H1 (cell line): ENCODE measurements at regions not wholly inside any gene's neighbourhood (a gene's known extent, or its start where the extent isn't known, plus 50 kb on each side); places are given as distances from the start of the nearest gene placed in this dataset.

Source experiments
- CTCF ChIA-PET: fragments of 300-600 bp; sonication (Branson Sonifier 250); formaldehyde crosslinking; loops from one replicate; lab custom pipeline; 2021; ENCODE audit not compliant: partially characterized antibody; lab: Charles Lee
- POLR2A ChIA-PET: fragments of 300-600 bp; sonication (Branson Sonifier 250); formaldehyde crosslinking; loops from one replicate; lab custom pipeline; 2021; ENCODE audit warnings: inconsistent platforms; ENCODE audit not compliant: partially characterized antibody; lab: Charles Lee
- DNase-seq, 2 experiments: peaks; one replicate each; pipeline versions ENCODE4 v3.0.0 to v3.0.0-alpha.2; 2010 to 2022; ENCODE audit warnings: low spot score in 2 of 2, low read depth in 1 of 2, mixed read lengths in 1 of 2
- FAIRE-seq: peaks from 2 replicates; lab custom pipeline; 2011; peaks lifted over from hg19 to GRCh38; lab: Jason Lieb, UNC
- H2AFZ ChIP-seq: 2 replicates; pipeline ENCODE4 v1.8.1; 2012; ENCODE audit warnings: low read length, inconsistent platforms
- H2AK5ac ChIP-seq: 2 replicates; pipeline ENCODE4 v1.6.1; 2013; ENCODE audit warnings: low read depth, low read length
- H2BK120ac ChIP-seq: replicated peaks from 2 replicates; pipeline ENCODE3; 2013; ENCODE audit warnings: low read depth, low read length, inconsistent platforms
- H2BK12ac ChIP-seq: 2 replicates; pipeline ENCODE4 v1.6.1; 2013; ENCODE audit warnings: low read depth, low read length
- H2BK15ac ChIP-seq: 2 replicates; pipeline ENCODE4 v1.6.1; 2013; ENCODE audit warnings: low read length
- H2BK20ac ChIP-seq: 2 replicates; pipeline ENCODE4 v1.6.1; 2013; ENCODE audit warnings: low read length
- H2BK5ac ChIP-seq: 2 replicates; pipeline ENCODE4 v1.6.1; 2013; ENCODE audit warnings: low read depth, low read length
- H3K14ac ChIP-seq: 2 replicates; pipeline ENCODE4 v1.6.1; 2013; ENCODE audit warnings: inconsistent platforms; ENCODE audit not compliant: insufficient read length
- H3K18ac ChIP-seq: 2 replicates; pipeline ENCODE4 v1.6.1; 2013; ENCODE audit warnings: low read length; ENCODE audit errors: extremely low read depth
- H3K23ac ChIP-seq: 2 replicates; pipeline ENCODE4 v1.6.1; 2013; ENCODE audit warnings: inconsistent platforms; ENCODE audit not compliant: insufficient read length
- H3K23me2 ChIP-seq: 2 replicates; pipeline ENCODE4 v1.6.1; 2013; ENCODE audit warnings: low read depth, low read length
- H3K27ac ChIP-seq: 2 replicates; pipeline ENCODE4 v1.6.1; 2011; ENCODE audit warnings: low read depth, low read length, inconsistent platforms
- H3K27me3 ChIP-seq, 4 experiments: replicated peaks in 1 of 4; 1 replicate in 1 of 4; 2 replicates in 3 of 4; pipeline versions ENCODE4 v1.6.1 to v1.8.1; 2011 to 2013; ENCODE audit warnings: low read length in 3 of 4, mild to moderate bottlenecking in 3 of 4, inconsistent platforms in 2 of 4, mixed read lengths in 2 of 4, moderate library complexity in 1 of 4; ENCODE audit not compliant: control insufficient read depth in 3 of 4, insufficient read depth in 3 of 4; ENCODE audit errors: extremely low read depth in 1 of 4
- H3K36me3 ChIP-seq, 4 experiments: 2 replicates each; pipeline versions ENCODE4 v1.6.1 to v1.8.1; 2011 to 2013; ENCODE audit warnings: mild to moderate bottlenecking in 4 of 4, low read length in 3 of 4, moderate library complexity in 2 of 4, control low read depth in 1 of 4, inconsistent platforms in 1 of 4; ENCODE audit not compliant: insufficient read depth in 4 of 4, control insufficient read depth in 2 of 4
- H3K4ac ChIP-seq: replicated peaks from 2 replicates; pipeline ENCODE3; 2013; ENCODE audit warnings: low read length, low read depth, mixed read lengths, inconsistent platforms; ENCODE audit not compliant: insufficient read length
- H3K4me1 ChIP-seq, 4 experiments: replicated peaks in 1 of 4; 1 replicate in 1 of 4; 2 replicates in 3 of 4; pipeline versions ENCODE4 v1.6.1 to v1.8.1; 2011 to 2013; ENCODE audit warnings: low read length in 3 of 4, inconsistent platforms in 2 of 4, mixed read lengths in 1 of 4; ENCODE audit not compliant: insufficient read depth in 4 of 4, control insufficient read depth in 3 of 4
- H3K4me2 ChIP-seq, 2 experiments: 2 replicates each; pipeline versions ENCODE4 v1.6.1 to v1.8.1; 2011 to 2013; ENCODE audit warnings: low read depth in 2 of 2, low read length in 2 of 2, control low read depth in 1 of 2, inconsistent platforms in 1 of 2, mild to moderate bottlenecking in 1 of 2; ENCODE audit not compliant: insufficient read depth in 1 of 2
- H3K4me3 ChIP-seq, 4 experiments: fragments of 200-600, 300-600 bp in 1 of 4; sonication (generic), shearing (Covaris generic), sonication (Bioruptor Twin) in 1 of 4; 2 replicates each; pipeline versions ENCODE4 v1.5.1 to v1.8.1; 2011 to 2016; ENCODE audit warnings: low read length in 4 of 4, low read depth in 3 of 4, control low read depth in 2 of 4, inconsistent platforms in 2 of 4, mild to moderate bottlenecking in 2 of 4, mixed read lengths in 1 of 4, moderate library complexity in 1 of 4; ENCODE audit not compliant: insufficient read depth in 2 of 4; ENCODE audit errors: extremely low read depth in 1 of 4
- H3K56ac ChIP-seq: replicated peaks from 2 replicates; pipeline ENCODE3; 2013; ENCODE audit warnings: low read depth, mild to moderate bottlenecking, mixed read lengths, low read length, inconsistent platforms; ENCODE audit not compliant: insufficient read length
- H3K79me1 ChIP-seq: 2 replicates; pipeline ENCODE4 v1.6.1; 2013; ENCODE audit warnings: low read depth, low read length, control low read depth
- H3K79me2 ChIP-seq, 2 experiments: 2 replicates each; pipeline versions ENCODE4 v1.6.1 to v1.8.1; 2012 to 2013; ENCODE audit warnings: low read length in 2 of 2, mild to moderate bottlenecking in 2 of 2, inconsistent platforms in 1 of 2; ENCODE audit not compliant: insufficient read depth in 2 of 2, control insufficient read depth in 1 of 2
- H3K9ac ChIP-seq, 4 experiments: replicated peaks in 1 of 4; 1 replicate in 1 of 4; 2 replicates in 3 of 4; pipeline versions ENCODE4 v1.6.1 to v1.8.1; 2011 to 2013; ENCODE audit warnings: low read depth in 3 of 4, low read length in 3 of 4, control low read depth in 2 of 4, mild to moderate bottlenecking in 2 of 4, moderate library complexity in 2 of 4, inconsistent platforms in 1 of 4; ENCODE audit errors: extremely low read depth in 1 of 4
- H3K9me3 ChIP-seq, 2 experiments: 2 replicates each; pipeline versions ENCODE4 v1.6.1 to v1.8.1; 2012 to 2013; ENCODE audit warnings: mild to moderate bottlenecking in 2 of 2, moderate library complexity in 2 of 2, control low read depth in 1 of 2, inconsistent platforms in 1 of 2, low read depth in 1 of 2, low read length in 1 of 2, mixed read lengths in 1 of 2; ENCODE audit not compliant: insufficient read depth in 2 of 2
- H4K20me1 ChIP-seq, 2 experiments: replicated peaks in 1 of 2; 2 replicates each; pipeline versions ENCODE3 to v1.8.1; 2011 to 2013; ENCODE audit warnings: inconsistent platforms in 2 of 2, low read length in 2 of 2, mild to moderate bottlenecking in 1 of 2; ENCODE audit not compliant: insufficient read depth in 2 of 2, control insufficient read depth in 1 of 2
- H4K5ac ChIP-seq: 2 replicates; pipeline ENCODE4 v1.6.1; 2013; ENCODE audit warnings: low read length, low read depth, mixed read lengths, inconsistent platforms; ENCODE audit not compliant: insufficient read length
- H4K8ac ChIP-seq: 2 replicates; pipeline ENCODE4 v1.8.0; 2013; ENCODE audit warnings: mild to moderate bottlenecking, moderate library complexity, low read length, inconsistent platforms; ENCODE audit not compliant: insufficient read depth; ENCODE audit errors: extremely low read depth
- H4K91ac ChIP-seq: replicated peaks from 2 replicates; pipeline ENCODE3; 2013; ENCODE audit warnings: low read length, mixed read lengths, inconsistent platforms; ENCODE audit not compliant: insufficient read length
- CHD2 ChIP-seq: IDR thresholded peaks from 2 replicates; pipeline ENCODE4 v1.6.1; 2012; ENCODE audit warnings: low read length, improper control_type of control experiment
- GABPA ChIP-seq: IDR thresholded peaks from 2 replicates; pipeline ENCODE4 v1.6.1; 2011; ENCODE audit warnings: mild to moderate bottlenecking, low read length, moderate library complexity, borderline replicate concordance; ENCODE audit not compliant: insufficient read depth
- NRF1 ChIP-seq: IDR thresholded peaks from 2 replicates; pipeline ENCODE4 v1.6.1; 2011; ENCODE audit warnings: mild to moderate bottlenecking, low read depth, low read length, improper control_type of control experiment
- POU5F1 ChIP-seq: IDR thresholded peaks from 2 replicates; pipeline ENCODE4 v1.6.1; 2011; ENCODE audit warnings: low read depth, mild to moderate bottlenecking, low read length, moderate library complexity
- TBP ChIP-seq: IDR thresholded peaks from 2 replicates; pipeline ENCODE4 v1.6.1; 2011; ENCODE audit warnings: low read depth, low read length, improper control_type of control experiment

GRCh38 chr21:27122686-27123085, 155.8 kb upstream of the ADAMTS5 start:
- Histone ChIP-seq H3K9me3 (no peaks in the 10 kb centered on the region), H3K79me2 (no peaks in the 10 kb centered on the region), H2AFZ (no peak overlapping the region), H4K5ac (no peak overlapping the region), H4K91ac (no peak overlapping the region), H3K4me2 (no peak overlapping the region), H3K18ac (no peak overlapping the region), H2BK20ac (no peak overlapping the region), H3K27ac (no peak overlapping the region), H4K8ac (no peak overlapping the region), H3K36me3 (no peaks in the 10 kb centered on the region), H2BK15ac (no peak overlapping the region), H3K23ac (no peak overlapping the region), H3K14ac (no peak overlapping the region), H4K20me1 (no peaks in the 10 kb centered on the region), H2BK5ac (no peak overlapping the region), H3K4me1 (no peaks in the 10 kb centered on the region), H3K4me3 (no peak overlapping the region), H3K9ac (no peak overlapping the region), H3K27me3 (no peaks in the 10 kb centered on the region), H3K4ac (no peak overlapping the region), H3K23me2 (no peaks in the 10 kb centered on the region), H3K56ac (no peak overlapping the region), H3K79me1 (no peaks in the 10 kb centered on the region), H2BK12ac (no peak overlapping the region), H2AK5ac (no peak overlapping the region), H2BK120ac (no peak overlapping the region)
- ChIA-PET CTCF (no interaction called here), POLR2A (no interaction called here)
- FAIRE-seq (no peak), DNase-seq (no peak)
- TF ChIP-seq TBP: no peak
- TF ChIP-seq POU5F1: no peak
- no peak for TF ChIP-seq NRF1
- no peak for TF ChIP-seq GABPA
- TF ChIP-seq CHD2: no peak
